ENCODE measurements at regions not wholly inside any gene's neighbourhood (a gene's known extent, or its start where the extent isn't known, plus 50 kb on each side); places are given as distances from the start of the nearest gene placed in this dataset.

DNA sequence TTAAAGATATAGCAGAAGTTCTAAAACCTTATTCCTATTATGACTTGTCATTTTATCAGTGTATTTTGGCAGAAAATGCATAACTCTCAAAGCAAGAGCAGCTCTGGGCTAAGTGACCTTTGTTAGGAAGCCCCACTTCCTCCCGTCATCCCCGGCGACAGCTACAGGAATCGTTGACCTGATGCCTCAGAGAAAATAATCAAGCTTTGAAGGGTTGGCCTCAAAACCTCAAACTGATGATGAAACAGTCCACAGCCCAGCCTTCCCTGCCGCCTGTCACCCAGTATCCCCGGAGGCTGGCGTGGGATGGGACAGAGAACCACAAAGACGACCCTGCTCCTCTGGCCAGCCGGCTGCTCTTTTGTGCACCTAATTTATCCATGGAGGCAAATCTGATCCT, 65.3 kb downstream of the KCNF1 start:
- no peak for DNase-seq
- H3K9me3 ChIP-seq (replicated peaks in 1 of 2; ENCODE audit: control insufficient read depth in 1 of 2, insufficient read depth in 1 of 2, low read length in 2 of 2), result no peaks in the 10 kb centered on the region
- no peak overlapping the region for H3K27ac ChIP-seq (ENCODE audit: low read depth in 1 of 2, low read length in 2 of 2)
- TF ChIP-seq, protein P1, sequence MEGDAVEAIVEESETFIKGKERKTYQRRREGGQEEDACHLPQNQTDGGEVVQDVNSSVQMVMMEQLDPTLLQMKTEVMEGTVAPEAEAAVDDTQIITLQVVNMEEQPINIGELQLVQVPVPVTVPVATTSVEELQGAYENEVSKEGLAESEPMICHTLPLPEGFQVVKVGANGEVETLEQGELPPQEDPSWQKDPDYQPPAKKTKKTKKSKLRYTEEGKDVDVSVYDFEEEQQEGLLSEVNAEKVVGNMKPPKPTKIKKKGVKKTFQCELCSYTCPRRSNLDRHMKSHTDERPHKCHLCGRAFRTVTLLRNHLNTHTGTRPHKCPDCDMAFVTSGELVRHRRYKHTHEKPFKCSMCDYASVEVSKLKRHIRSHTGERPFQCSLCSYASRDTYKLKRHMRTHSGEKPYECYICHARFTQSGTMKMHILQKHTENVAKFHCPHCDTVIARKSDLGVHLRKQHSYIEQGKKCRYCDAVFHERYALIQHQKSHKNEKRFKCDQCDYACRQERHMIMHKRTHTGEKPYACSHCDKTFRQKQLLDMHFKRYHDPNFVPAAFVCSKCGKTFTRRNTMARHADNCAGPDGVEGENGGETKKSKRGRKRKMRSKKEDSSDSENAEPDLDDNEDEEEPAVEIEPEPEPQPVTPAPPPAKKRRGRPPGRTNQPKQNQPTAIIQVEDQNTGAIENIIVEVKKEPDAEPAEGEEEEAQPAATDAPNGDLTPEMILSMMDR (IDR thresholded peaks at IDR 0.05), result no peak
- no peak overlapping the region for H3K4me2 ChIP-seq (replicated peaks; ENCODE audit: extremely low read depth, low read length, poor library complexity, severe bottlenecking)
- Mint-ChIP-seq H3K36me3 (peaks cover 0 to 3% of the 10 kb centered on the region in 2 donors), H3K27ac (peak overlapping the region in 2 of 7 donors; percentile 60 to 68), H3K4me3 (peak overlapping the region; percentile 25 to 47), H3K27me3 (ENCODE audit: low read depth in 3 of 3) (peaks cover 0 to 5% (median 2%) of the 10 kb centered on the region in 3 donors), H3K4me1 (peaks cover 27% of the 10 kb centered on the region), H3K9me3 (peaks cover 0 to 8% (median 1%) of the 10 kb centered on the region in 7 donors)
- H4K20me1 ChIP-seq (ENCODE audit: insufficient read depth, low read length), result no peaks in the 10 kb centered on the region
- no peak overlapping the region for H3K4me3 ChIP-seq (replicated peaks in 1 of 3; ENCODE audit: low read depth in 2 of 3, low read length in 3 of 3)
- peak overlapping the region; percentile 50 for H2AFZ ChIP-seq (ENCODE audit: insufficient read depth, low read depth, low read length, poor library complexity, severe bottlenecking)
- intact Hi-C loops (cut with micrococcal nuclease), result no loop called here
- H3K9ac ChIP-seq (ENCODE audit: insufficient read depth, low read length, poor library complexity, severe bottlenecking), result no peak overlapping the region
- 0% methylated on average over 5 of the region's 9 CpGs for WGBS (ENCODE audit: insufficient coverage)
- H3K4me1 ChIP-seq (ENCODE audit: control insufficient read depth in 1 of 2, insufficient read depth in 2 of 2, low read length in 2 of 2), result peaks cover 18% of the 10 kb centered on the region in 2 donors
- no peaks in the 10 kb centered on the region for H3K36me3 ChIP-seq (replicated peaks in 1 of 2; ENCODE audit: control insufficient read depth in 1 of 2, insufficient read depth in 2 of 2, low read length in 2 of 2)
- no peaks in the 10 kb centered on the region for H3K79me2 ChIP-seq (ENCODE audit: insufficient read depth, low read length)
- H3K27me3 ChIP-seq (ENCODE audit: control insufficient read depth in 2 of 2, insufficient read depth in 2 of 2, low read length in 2 of 2), result no peaks in the 10 kb centered on the region

DNA sequence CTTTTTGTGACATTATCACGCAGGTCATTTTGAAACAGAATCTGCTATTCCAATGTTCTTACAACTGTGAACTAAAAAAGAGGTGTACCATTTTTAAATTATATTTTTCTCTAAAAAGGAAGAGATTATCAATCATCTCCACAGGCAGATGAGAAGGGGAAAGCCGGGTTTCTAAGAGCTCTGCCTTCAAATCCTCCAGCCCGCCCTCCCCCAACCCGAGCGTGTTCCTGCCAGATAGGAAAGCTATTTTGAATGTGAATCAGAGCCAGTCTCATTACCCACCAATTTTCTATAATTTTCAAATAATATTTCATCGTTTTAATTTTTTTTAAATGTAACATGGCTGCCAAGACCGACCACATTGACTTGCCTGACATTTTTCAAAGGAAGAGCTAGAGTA, 65.9 kb downstream of the KCNF1 start:
- peaks cover 21% of the 10 kb centered on the region for H3K4me1 Mint-ChIP-seq
- intact Hi-C loops (cut with micrococcal nuclease), result no loop called here
- H3K4me3 Mint-ChIP-seq, result no peak overlapping the region
- Histone ChIP-seq H3K9me3 (replicated peaks in 1 of 2; ENCODE audit: control insufficient read depth in 1 of 2, insufficient read depth in 1 of 2, low read length in 2 of 2) (no peaks in the 10 kb centered on the region), H3K27me3 (ENCODE audit: control insufficient read depth in 2 of 2, insufficient read depth in 2 of 2, low read length in 2 of 2) (no peaks in the 10 kb centered on the region), H3K27ac (ENCODE audit: low read depth in 1 of 2, low read length in 2 of 2) (no peak overlapping the region), H4K20me1 (ENCODE audit: insufficient read depth, low read length) (no peaks in the 10 kb centered on the region), H3K4me2 (replicated peaks; ENCODE audit: extremely low read depth, low read length, poor library complexity, severe bottlenecking) (no peak overlapping the region), H3K9ac (ENCODE audit: insufficient read depth, low read length, poor library complexity, severe bottlenecking) (no peak overlapping the region), H3K4me1 (ENCODE audit: control insufficient read depth in 1 of 2, insufficient read depth in 2 of 2, low read length in 2 of 2) (peaks cover 12% of the 10 kb centered on the region in 2 donors), H2AFZ (ENCODE audit: insufficient read depth, low read depth, low read length, poor library complexity, severe bottlenecking) (no peak overlapping the region), H3K36me3 (replicated peaks in 1 of 2; ENCODE audit: control insufficient read depth in 1 of 2, insufficient read depth in 2 of 2, low read length in 2 of 2) (no peaks in the 10 kb centered on the region), H3K79me2 (ENCODE audit: insufficient read depth, low read length) (no peaks in the 10 kb centered on the region), H3K4me3 (replicated peaks in 1 of 3; ENCODE audit: low read depth in 2 of 3, low read length in 3 of 3) (no peak overlapping the region)
- DNase-seq, result no peak
- no CpG with 5 or more reads among the region's 7 CpGs for WGBS (ENCODE audit: insufficient coverage)
- peaks cover 0 to 6% (median 4%) of the 10 kb centered on the region in 3 donors for H3K27me3 Mint-ChIP-seq (ENCODE audit: low read depth in 3 of 3)
- H3K36me3 Mint-ChIP-seq, result peaks cover 0 to 3% of the 10 kb centered on the region in 2 donors
- peaks cover 0 to 8% (median 1%) of the 10 kb centered on the region in 7 donors for H3K9me3 Mint-ChIP-seq
- TF ChIP-seq, protein P1 (IDR thresholded peaks at IDR 0.05), result no peak
- H3K27ac Mint-ChIP-seq, result no peak overlapping the region

Data from CD14-positive monocyte (primary cell).